ENCODE measurements at regions not wholly inside any gene's neighbourhood (a gene's known extent, or its start where the extent isn't known, plus 50 kb on each side); places are given as distances from the start of the nearest gene placed in this dataset.

- Histone ChIP-seq H3K27ac (ENCODE audit: extremely low read depth, low read depth, low read length) (no peak overlapping the region), H3K9me3 (ENCODE audit: control insufficient read depth, insufficient read depth, low read depth, low read length) (no peaks in the 10 kb centered on the region), H3K4me3 (ENCODE audit: low read depth, low read length) (no peak overlapping the region), H3K4me1 (ENCODE audit: control insufficient read depth, insufficient read depth, low read length) (peaks cover 29% of the 10 kb centered on the region), H3K36me3 (ENCODE audit: control insufficient read depth in 2 of 2, insufficient read depth in 1 of 2, low read length in 2 of 2) (no peaks in the 10 kb centered on the region)
- TF ChIP-seq ZNF140 (tag by site-specific recombination; IDR thresholded peaks at IDR 0.05), result no peak
- TF ChIP-seq SP7 (tag by site-specific recombination; IDR thresholded peaks at IDR 0.05), result no peak
- no peak for TF ChIP-seq ZXDB (tag by site-specific recombination; IDR thresholded peaks at IDR 0.05)
- TF ChIP-seq ZNF302 (tag by site-specific recombination; IDR thresholded peaks at IDR 0.05; ENCODE audit: low read depth), result no peak
- TF ChIP-seq ZNF776 (tag by site-specific recombination; IDR thresholded peaks at IDR 0.05; ENCODE audit: borderline replicate concordance), result no peak
- TF ChIP-seq PRDM2 (tag by site-specific recombination; IDR thresholded peaks at IDR 0.05; ENCODE audit: borderline replicate concordance), result no peak
- no peak for TF ChIP-seq ZNF580 (tag by site-specific recombination; IDR thresholded peaks at IDR 0.05)
- CTCF ChIA-PET, result interaction anchor here (0.8 to 1.5 kb wide), 2 partner anchors 9 to 14 kb away, joined by 5 to 6 read pairs; no protein-coding TSS in a partner anchor
- POLR2A ChIA-PET, result interaction anchor here (0.7 kb wide), 1 partner anchor 101 kb away, joined by 10 read pairs; no protein-coding TSS in a partner anchor
Measured at GRCh38 chr15:96413657-96414056, 83.2 kb downstream of the NR2F2 start.

- CTCF ChIA-PET, result interaction anchor here (0.7 to 1.0 kb wide), 2 partner anchors 10 to 177 kb away, joined by 3 to 7 read pairs; no protein-coding TSS in a partner anchor
- H3K36me3 ChIP-seq (ENCODE audit: control insufficient read depth in 2 of 2, insufficient read depth in 1 of 2, low read length in 2 of 2), result no peaks in the 10 kb centered on the region
- POLR2A ChIA-PET, result no interaction called here
- H3K27ac ChIP-seq (ENCODE audit: extremely low read depth, low read depth, low read length), result no peak overlapping the region
- peaks cover 33% of the 10 kb centered on the region for H3K4me1 ChIP-seq (ENCODE audit: control insufficient read depth, insufficient read depth, low read length)
- no peaks in the 10 kb centered on the region for H3K9me3 ChIP-seq (ENCODE audit: control insufficient read depth, insufficient read depth, low read depth, low read length)
- H3K4me3 ChIP-seq (ENCODE audit: low read depth, low read length), result no peak overlapping the region
- TF ChIP-seq PRDM10 (tag by site-specific recombination; IDR thresholded peaks at IDR 0.05) (no peak), SP7 (tag by site-specific recombination; IDR thresholded peaks at IDR 0.05) (no peak), ZBTB10 (tag by site-specific recombination; IDR thresholded peaks at IDR 0.05) (no peak), HOXA7 (CRISPR knock-in tag; IDR thresholded peaks at IDR 0.05; ENCODE audit: borderline replicate concordance) (no peak), ZNF175 (tag by site-specific recombination; IDR thresholded peaks at IDR 0.05) (no peak), ZNF26 (tag by site-specific recombination; IDR thresholded peaks at IDR 0.05) (no peak), ZNF626 (tag by site-specific recombination; IDR thresholded peaks at IDR 0.05) (no peak), MYNN (tag by site-specific recombination; IDR thresholded peaks at IDR 0.05; ENCODE audit: borderline replicate concordance) (no peak), ZBTB49 (tag by site-specific recombination; IDR thresholded peaks at IDR 0.05; ENCODE audit: low read depth) (no peak), ZNF16 (tag by site-specific recombination; IDR thresholded peaks at IDR 0.05; ENCODE audit: low read depth) (no peak)
Measured at GRCh38 chr15:96414875-96415274, 84.4 kb downstream of the NR2F2 start.

Measured in HEK293 (cell line).